Epithelial cell of proximal tubule (primary cell): ENCODE measurements at regions not wholly inside any gene's neighbourhood (a gene's known extent, or its start where the extent isn't known, plus 50 kb on each side); places are given as distances from the start of the nearest gene placed in this dataset.

Experiments used
- DNase-seq: peaks from one replicate; pipeline ENCODE4 v3.0.0-alpha.2; 2011; ENCODE audit warnings: low read depth
- H3K4me3 ChIP-seq: 2 replicates; pipeline ENCODE4 v1.5.1; 2011; ENCODE audit warnings: low read depth, mild to moderate bottlenecking, low read length
- TF ChIP-seq, protein P1 (sequence below): conservative IDR thresholded peaks from 2 replicates; pipeline ENCODE4 v1.5.1; 2012; ENCODE audit warnings: low read depth, mild to moderate bottlenecking, low read length

DNA sequence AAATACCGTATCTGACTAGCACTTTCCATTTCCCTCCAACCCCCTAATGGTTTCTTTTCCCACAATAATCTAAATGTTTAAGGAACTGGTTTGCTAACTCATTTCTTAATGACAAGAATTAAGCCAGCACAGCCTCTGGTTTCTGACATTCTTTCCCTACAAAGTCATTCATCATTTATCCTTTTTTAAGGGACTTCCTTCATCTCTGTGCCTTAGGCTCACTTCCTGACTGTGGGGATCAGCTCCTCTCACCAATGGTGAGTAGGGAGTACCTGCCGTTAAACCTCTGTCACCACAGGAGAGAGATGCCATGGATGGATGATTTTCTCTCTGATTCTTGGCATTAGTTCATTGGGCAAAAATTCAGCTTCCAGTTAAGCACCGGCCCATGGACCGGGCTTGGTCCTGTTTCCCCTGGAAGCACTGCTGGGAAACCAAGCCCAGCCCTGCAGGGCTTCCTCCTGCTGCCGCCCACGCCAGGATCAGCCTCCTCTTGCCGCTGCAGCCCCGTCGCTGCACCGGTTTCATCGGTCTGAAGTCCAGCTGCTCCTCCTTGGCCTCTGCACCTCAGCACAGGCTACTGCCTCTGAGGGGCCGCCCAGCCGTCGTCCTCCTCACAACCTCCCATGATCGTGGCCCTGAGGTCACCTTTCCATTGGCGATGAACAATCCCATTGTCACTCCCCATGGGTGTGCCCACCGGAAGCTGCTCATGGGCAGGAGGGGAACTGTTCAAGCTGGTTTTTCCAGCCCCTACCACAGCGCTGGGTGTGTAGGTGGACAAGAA is 64.0 kb upstream of the ZNF516 start:
- no peak for DNase-seq
- TF ChIP-seq, protein P1, sequence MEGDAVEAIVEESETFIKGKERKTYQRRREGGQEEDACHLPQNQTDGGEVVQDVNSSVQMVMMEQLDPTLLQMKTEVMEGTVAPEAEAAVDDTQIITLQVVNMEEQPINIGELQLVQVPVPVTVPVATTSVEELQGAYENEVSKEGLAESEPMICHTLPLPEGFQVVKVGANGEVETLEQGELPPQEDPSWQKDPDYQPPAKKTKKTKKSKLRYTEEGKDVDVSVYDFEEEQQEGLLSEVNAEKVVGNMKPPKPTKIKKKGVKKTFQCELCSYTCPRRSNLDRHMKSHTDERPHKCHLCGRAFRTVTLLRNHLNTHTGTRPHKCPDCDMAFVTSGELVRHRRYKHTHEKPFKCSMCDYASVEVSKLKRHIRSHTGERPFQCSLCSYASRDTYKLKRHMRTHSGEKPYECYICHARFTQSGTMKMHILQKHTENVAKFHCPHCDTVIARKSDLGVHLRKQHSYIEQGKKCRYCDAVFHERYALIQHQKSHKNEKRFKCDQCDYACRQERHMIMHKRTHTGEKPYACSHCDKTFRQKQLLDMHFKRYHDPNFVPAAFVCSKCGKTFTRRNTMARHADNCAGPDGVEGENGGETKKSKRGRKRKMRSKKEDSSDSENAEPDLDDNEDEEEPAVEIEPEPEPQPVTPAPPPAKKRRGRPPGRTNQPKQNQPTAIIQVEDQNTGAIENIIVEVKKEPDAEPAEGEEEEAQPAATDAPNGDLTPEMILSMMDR: no peak
- H3K4me3 ChIP-seq: peak overlapping the region; percentile 16

DNA sequence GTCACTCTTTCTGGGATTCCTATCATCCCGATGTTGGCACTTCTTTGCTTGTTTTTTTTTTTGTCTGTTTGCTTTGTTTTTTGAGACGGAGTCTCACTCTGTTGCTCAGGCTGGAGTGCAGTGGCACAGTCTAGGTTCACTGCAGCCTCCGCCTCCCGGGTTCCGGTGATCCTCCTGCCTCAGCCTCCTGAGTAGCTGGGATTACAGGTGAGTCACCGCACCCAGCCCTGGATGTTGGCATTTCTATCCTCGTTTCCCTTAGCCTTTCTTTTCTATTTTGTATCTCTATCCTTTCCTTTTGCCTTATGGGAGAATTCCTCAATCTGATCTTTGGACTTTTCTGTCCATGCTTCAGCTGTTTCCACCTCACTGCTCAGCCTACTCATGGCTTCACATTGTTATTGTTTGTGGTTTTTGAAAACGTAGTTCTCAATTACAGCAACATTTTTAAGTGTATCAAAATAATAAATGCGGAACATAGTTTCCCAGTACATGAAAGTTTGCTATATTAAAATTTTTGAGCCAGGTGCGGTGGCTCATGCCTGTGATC is 62.1 kb upstream of the ZNF516 start:
- DNase-seq: no peak
- H3K4me3 ChIP-seq: no peak overlapping the region
- TF ChIP-seq, protein P1: no peak

DNA sequence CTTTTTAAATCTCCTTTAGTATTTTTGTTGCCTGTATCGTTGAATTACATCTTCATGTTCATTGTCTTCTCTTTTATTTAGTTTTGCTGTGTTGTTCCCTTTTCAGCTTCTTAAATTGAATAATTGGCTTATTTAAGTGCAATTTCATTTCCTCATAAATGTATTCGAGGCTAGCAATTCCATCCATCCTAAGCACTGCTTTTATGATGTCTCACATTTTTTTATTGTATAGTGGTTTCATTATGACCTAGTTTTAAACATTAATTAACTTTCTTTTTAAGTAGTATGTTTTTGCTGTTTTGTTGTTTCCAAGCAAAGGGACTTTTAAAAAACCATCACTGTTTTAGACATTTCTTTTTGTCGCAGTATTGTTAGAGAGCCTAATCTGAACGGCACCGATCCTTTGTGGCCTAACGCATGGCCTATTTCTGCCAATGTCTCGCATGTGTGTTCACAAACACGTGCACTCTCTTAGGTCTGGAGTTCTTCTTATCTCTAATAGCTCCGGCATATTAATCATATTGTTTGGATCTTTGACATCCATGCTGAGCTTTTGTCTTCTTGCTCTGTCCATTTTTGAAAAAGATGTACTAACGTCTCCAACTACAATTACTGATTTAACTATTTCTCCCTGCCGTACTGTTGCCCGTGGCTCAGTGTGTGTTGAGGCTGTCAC is 59.6 kb upstream of the ZNF516 start:
- H3K4me3 ChIP-seq: no peak overlapping the region
- no peak for DNase-seq
- TF ChIP-seq, protein P1: no peak

DNA sequence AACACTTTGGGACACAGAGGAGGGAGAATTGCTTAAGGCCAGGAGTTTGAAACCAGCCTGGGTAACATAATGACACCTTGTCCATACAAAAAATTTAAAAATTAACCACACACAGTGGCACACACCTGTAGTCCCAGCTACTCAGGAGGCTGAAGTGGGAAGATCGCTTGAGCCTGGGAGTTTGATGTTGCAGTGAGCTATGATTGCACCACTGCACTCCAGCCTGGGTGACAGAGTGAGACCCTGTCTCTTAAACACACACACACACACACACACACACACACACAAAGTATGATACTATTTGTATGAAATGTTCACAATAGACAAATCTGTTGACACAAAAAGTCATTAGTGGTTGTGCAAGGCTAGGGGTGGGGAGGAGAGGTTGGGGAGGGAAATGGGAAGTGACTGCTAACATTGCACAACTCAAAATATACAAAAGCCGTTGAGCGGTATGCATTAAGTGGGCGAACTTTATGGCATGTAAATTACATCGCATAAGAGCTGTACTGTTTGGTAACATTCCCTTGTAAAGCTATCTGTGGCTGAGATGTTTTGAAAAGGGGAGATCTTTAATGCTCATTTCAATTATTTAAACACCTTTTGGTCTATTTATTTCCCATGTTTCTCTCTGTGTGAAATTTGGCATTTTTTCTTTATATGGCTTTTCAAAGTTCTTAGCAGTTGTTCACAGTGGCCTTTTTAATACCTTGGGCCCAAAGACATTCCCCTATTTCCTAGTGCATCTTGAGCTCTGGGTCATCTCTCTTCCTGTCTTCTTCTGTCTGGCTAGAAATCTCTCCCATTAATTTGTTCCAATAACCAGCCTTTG is 58.9 kb upstream of the ZNF516 start:
- DNase-seq: no peak
- TF ChIP-seq, protein P1: no peak

DNA sequence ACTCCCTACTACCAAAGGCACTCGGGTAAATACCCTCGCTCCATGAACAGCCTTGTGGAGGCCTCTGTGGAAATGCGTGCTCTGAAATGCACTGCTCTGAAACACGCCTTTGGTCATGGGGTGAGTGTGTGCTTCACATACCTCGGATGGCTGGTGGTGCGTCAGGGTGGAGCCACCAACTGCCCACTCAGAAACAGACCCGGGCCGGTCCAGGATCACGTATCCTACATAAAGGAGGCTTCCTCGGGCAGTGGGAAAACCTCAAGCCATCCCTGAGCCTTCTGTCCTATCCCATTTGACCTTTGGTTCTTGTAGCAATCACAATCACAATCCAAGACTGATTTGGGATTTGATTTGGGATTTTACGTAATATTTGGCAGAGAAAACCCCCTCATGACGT is 53.5 kb upstream of the ZNF516 start:
- TF ChIP-seq, protein P1: no peak
- H3K4me3 ChIP-seq: no peak overlapping the region
- DNase-seq: no peak

More for the DNA sequence above, 58.9 kb upstream of the ZNF516 start:
- H3K4me3 ChIP-seq: no peak overlapping the region

DNA sequence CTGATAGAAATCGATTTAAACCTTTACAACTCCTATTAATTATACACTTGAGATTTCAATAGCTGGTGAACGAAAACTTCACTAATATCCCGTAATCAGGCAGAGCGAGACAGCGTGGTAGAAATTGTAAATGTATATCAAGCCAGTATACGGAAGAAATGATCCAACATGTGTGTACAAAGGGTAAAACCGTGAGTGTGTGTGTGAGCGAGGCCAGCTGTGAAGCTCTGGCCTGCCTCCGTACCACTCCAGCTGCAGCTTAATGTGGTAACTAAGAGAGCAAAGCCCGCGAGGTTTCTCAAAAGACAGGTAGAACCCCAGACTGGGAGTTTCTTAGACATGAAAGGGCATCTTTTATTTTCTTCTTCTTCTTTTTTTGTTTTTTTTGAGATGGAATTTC is 52.3 kb upstream of the ZNF516 start:
- H3K4me3 ChIP-seq: no peak overlapping the region
- TF ChIP-seq, protein P1: no peak
- no peak for DNase-seq
